Fibroblast of lung (primary cell): ENCODE measurements at regions not wholly inside any gene's neighbourhood (a gene's known extent, or its start where the extent isn't known, plus 50 kb on each side); places are given as distances from the start of the nearest gene placed in this dataset.

Source experiments
- DNase-seq, 2 donors: peaks; one replicate each; pipeline versions ENCODE4 v3.0.0 to v3.0.0-alpha.2; 2010; ENCODE audit warnings: low read depth in 2 of 2
- H2AFZ ChIP-seq: 2 replicates; pipeline ENCODE4 v1.5.1; 2012; ENCODE audit warnings: low read length, control low read depth, inconsistent platforms
- H3K27ac ChIP-seq: 2 replicates; pipeline ENCODE4 v1.5.1; 2011; ENCODE audit warnings: low read length, control low read depth; ENCODE audit not compliant: insufficient read depth
- H3K27me3 ChIP-seq: 2 replicates; pipeline ENCODE4 v1.5.1; 2011; ENCODE audit warnings: mild to moderate bottlenecking, low read length; ENCODE audit not compliant: control insufficient read depth, insufficient read depth
- H3K36me3 ChIP-seq: 2 replicates; pipeline ENCODE4 v1.5.1; 2011; ENCODE audit warnings: low read length; ENCODE audit not compliant: control insufficient read depth, insufficient read depth
- H3K4me1 ChIP-seq: 2 replicates; pipeline ENCODE4 v1.5.1; 2011; ENCODE audit warnings: low read length; ENCODE audit not compliant: control insufficient read depth, insufficient read depth; ENCODE audit errors: extremely low read depth
- H3K4me2 ChIP-seq: 2 replicates; pipeline ENCODE4 v1.5.1; 2011; ENCODE audit warnings: low read length, control low read depth; ENCODE audit not compliant: insufficient read depth; ENCODE audit errors: extremely low read depth
- H3K4me3 ChIP-seq, 4 experiments: fragments of 200-600 bp in 1 of 4; sonication (generic) in 1 of 4; replicated peaks in 1 of 4; 2 replicates each; pipeline ENCODE4 v1.5.1; 2011 to 2016; ENCODE audit warnings: low read length in 4 of 4, low read depth in 3 of 4, mild to moderate bottlenecking in 3 of 4, control low read depth in 2 of 4, inconsistent platforms in 1 of 4, mixed read lengths in 1 of 4; ENCODE audit not compliant: insufficient read depth in 1 of 4; ENCODE audit errors: control extremely low read depth in 1 of 4
- H3K79me2 ChIP-seq: 2 replicates; pipeline ENCODE4 v1.5.1; 2012; ENCODE audit warnings: mild to moderate bottlenecking, low read length, inconsistent platforms; ENCODE audit not compliant: control insufficient read depth, insufficient read depth
- H3K9ac ChIP-seq: 2 replicates; pipeline ENCODE4 v1.5.1; 2011; ENCODE audit warnings: mild to moderate bottlenecking, low read length, control low read depth; ENCODE audit not compliant: insufficient read depth
- H3K9me3 ChIP-seq: 2 replicates; pipeline ENCODE4 v1.5.1; 2012; ENCODE audit warnings: low read depth, low read length; ENCODE audit not compliant: control insufficient read depth, insufficient read depth
- H4K20me1 ChIP-seq: 2 replicates; pipeline ENCODE4 v1.5.1; 2011; ENCODE audit warnings: low read length; ENCODE audit not compliant: control insufficient read depth, insufficient read depth; ENCODE audit errors: extremely low read depth
- CTCF ChIP-seq, 2 donors: IDR thresholded peaks in 1 of 2; conservative IDR thresholded peaks in 1 of 2; 1 replicate in 1 of 2; 2 replicates in 1 of 2; pipeline ENCODE4 v1.5.1; 2011 to 2012; ENCODE audit warnings: low read length in 2 of 2, control low read depth in 1 of 2, inconsistent platforms in 1 of 2, low read depth in 1 of 2, mild to moderate bottlenecking in 1 of 2
- EZH2 ChIP-seq: IDR thresholded peaks from 2 replicates; pipeline ENCODE4 v1.5.1; 2012; ENCODE audit warnings: low read length, control low read depth, mild to moderate bottlenecking; ENCODE audit errors: missing control alignments

- H3K9me3 ChIP-seq = no peaks in the 10 kb centered on the region
- DNase-seq = no peak
- H3K4me1 ChIP-seq = no peaks in the 10 kb centered on the region
Observed at GRCh38 chr4:60709061-60709460, 491.1 kb upstream of the ADGRL3 start.

DNA sequence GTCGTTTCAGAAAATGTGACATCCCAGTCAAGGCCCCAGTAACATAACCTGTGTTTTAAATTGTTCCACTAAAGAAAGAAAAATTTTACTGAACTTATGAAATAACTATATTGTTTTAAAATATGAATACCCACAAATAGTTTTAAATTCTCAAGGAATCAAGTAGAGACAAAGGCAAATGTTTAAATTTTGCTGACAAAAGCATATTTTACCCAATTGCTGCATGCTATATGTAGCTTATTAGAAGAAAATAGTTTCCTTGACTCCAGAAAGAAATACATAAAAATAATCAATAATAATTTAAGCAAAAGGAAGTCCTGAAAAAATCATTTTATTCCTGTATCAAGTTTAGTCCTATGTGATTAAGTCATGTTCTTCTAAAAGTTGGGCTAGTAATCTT, 481.3 kb upstream of the ADGRL3 start:
- no peaks in the 10 kb centered on the region for H3K27me3 ChIP-seq
- no peak overlapping the region for H3K27ac ChIP-seq
- H3K79me2 ChIP-seq = no peaks in the 10 kb centered on the region
- H3K4me1 ChIP-seq = peaks cover under 1% of the 10 kb centered on the region
- H3K9ac ChIP-seq = no peak overlapping the region
- H3K36me3 ChIP-seq = no peaks in the 10 kb centered on the region
- H2AFZ ChIP-seq = no peak overlapping the region
- no peak for TF ChIP-seq CTCF (conservative IDR thresholded peaks at IDR 0.05 in 1 of 2, IDR thresholded peaks at IDR 0.05 in 1 of 2; ENCODE audit: low read depth in 1 of 2, low read length in 2 of 2)
- no peak for TF ChIP-seq EZH2
- no peak overlapping the region for H3K4me3 ChIP-seq
- H4K20me1 ChIP-seq = no peaks in the 10 kb centered on the region
- no peak for DNase-seq
- no peaks in the 10 kb centered on the region for H3K9me3 ChIP-seq
- H3K4me2 ChIP-seq = no peak overlapping the region

More at GRCh38 chr4:60709061-60709460, 491.1 kb upstream of the ADGRL3 start:
- Histone ChIP-seq H3K4me2 (no peak overlapping the region), H3K27ac (no peak overlapping the region), H3K4me3 (no peak overlapping the region), H3K9ac (no peak overlapping the region), H3K36me3 (no peaks in the 10 kb centered on the region), H2AFZ (no peak overlapping the region), H3K79me2 (no peaks in the 10 kb centered on the region), H3K27me3 (no peaks in the 10 kb centered on the region), H4K20me1 (no peaks in the 10 kb centered on the region)
- TF ChIP-seq CTCF (conservative IDR thresholded peaks at IDR 0.05 in 1 of 2, IDR thresholded peaks at IDR 0.05 in 1 of 2; ENCODE audit: low read depth in 1 of 2, low read length in 2 of 2) = no peak
- no peak for TF ChIP-seq EZH2

DNA sequence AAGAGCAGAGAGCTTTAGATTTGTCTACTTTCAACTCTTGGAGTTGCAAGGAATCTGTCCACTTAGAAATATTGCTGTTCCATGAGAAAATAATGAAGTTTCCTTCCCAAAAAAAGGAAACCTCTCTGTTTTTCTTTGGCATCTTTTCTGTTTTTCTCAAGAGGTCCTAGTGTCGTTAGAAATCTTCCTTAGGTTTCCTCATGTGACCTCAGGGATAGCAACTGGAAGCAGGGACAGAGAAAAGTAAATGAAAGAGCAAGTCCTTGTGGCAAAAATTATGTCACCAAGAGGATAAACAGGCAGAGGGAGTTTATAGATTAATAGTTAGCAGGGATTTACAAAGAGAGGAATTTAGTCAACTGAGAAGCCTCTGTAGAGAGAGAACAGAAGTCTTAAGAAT, 478.4 kb upstream of the ADGRL3 start:
- Histone ChIP-seq H2AFZ (peak overlapping the region; percentile 29), H3K36me3 (no peaks in the 10 kb centered on the region), H3K27me3 (no peaks in the 10 kb centered on the region), H3K4me2 (no peak overlapping the region), H3K4me1 (peaks cover 6% of the 10 kb centered on the region), H3K79me2 (no peaks in the 10 kb centered on the region), H3K9me3 (no peaks in the 10 kb centered on the region), H3K27ac (no peak overlapping the region), H3K4me3 (no peak overlapping the region), H3K9ac (no peak overlapping the region), H4K20me1 (no peaks in the 10 kb centered on the region)
- DNase-seq = no peak
- no peak for TF ChIP-seq CTCF (conservative IDR thresholded peaks at IDR 0.05 in 1 of 2, IDR thresholded peaks at IDR 0.05 in 1 of 2; ENCODE audit: low read depth in 1 of 2, low read length in 2 of 2)
- TF ChIP-seq EZH2 = no peak
